HepG2 (cell line): ENCODE measurements at regions not wholly inside any gene's neighbourhood (a gene's known extent, or its start where the extent isn't known, plus 50 kb on each side); places are given as distances from the start of the nearest gene placed in this dataset.
"Not testable (repeated sequence)": the region's sequence is repeated elsewhere in the genome, so short reads cannot be mapped to it uniquely, and the experiment has no call there.

Source experiments
- ZNF337 ChIP-seq: sonication (generic); formaldehyde crosslinking; IDR thresholded peaks from 2 replicates; pipeline ENCODE4 v1.5.1; 2020; ENCODE audit warnings: missing genetic modification reagents, low read depth, mild to moderate bottlenecking, borderline replicate concordance
- ZNF749 ChIP-seq: sonication (generic); formaldehyde crosslinking; IDR thresholded peaks from 2 replicates; pipeline ENCODE4 v1.8.0; 2022; ENCODE audit warnings: mild to moderate bottlenecking, missing genetic modification reagents, moderate library complexity, borderline replicate concordance

- not testable (repeated sequence) for TF ChIP-seq ZNF337 (CRISPR knock-in tag); ZNF749
Observed at GRCh38 chr9:126190994-126191393, 135.6 kb upstream of the MVB12B start.
